Mesendoderm (in vitro differentiated cells): ENCODE measurements at regions not wholly inside any gene's neighbourhood (a gene's known extent, or its start where the extent isn't known, plus 50 kb on each side); places are given as distances from the start of the nearest gene placed in this dataset.

Experiments
- DNase-seq: peaks from one replicate; pipeline ENCODE4 v3.0.0; 2013
- H2AK5ac ChIP-seq: 2 replicates; pipeline ENCODE4 v1.6.1; 2013; ENCODE audit warnings: low read length, inconsistent platforms
- H2BK120ac ChIP-seq: 2 replicates; pipeline ENCODE4 v1.6.1; 2013; ENCODE audit warnings: low read depth, mild to moderate bottlenecking, low read length, moderate library complexity, mixed read lengths
- H2BK15ac ChIP-seq: replicated peaks from 2 replicates; pipeline ENCODE4 v1.6.1; 2013; ENCODE audit warnings: low read depth, mild to moderate bottlenecking, moderate library complexity
- H2BK5ac ChIP-seq: 2 replicates; pipeline ENCODE4 v1.6.1; 2013; ENCODE audit warnings: low read length, inconsistent platforms
- H3K18ac ChIP-seq: 2 replicates; pipeline ENCODE4 v1.6.1; 2013; ENCODE audit warnings: mild to moderate bottlenecking, low read length, mixed read lengths
- H3K23ac ChIP-seq: one replicate; pipeline ENCODE4 v1.6.1; 2013; ENCODE audit warnings: low read length
- H3K27ac ChIP-seq: 2 replicates; pipeline ENCODE4 v1.5.1; 2013; ENCODE audit warnings: low read depth, mild to moderate bottlenecking, inconsistent platforms, low read length, moderate library complexity
- H3K27me3 ChIP-seq: 2 replicates; pipeline ENCODE4 v1.6.1; 2013; ENCODE audit warnings: low read length, control low read depth, mild to moderate bottlenecking, inconsistent platforms; ENCODE audit not compliant: insufficient read depth, poor library complexity
- H3K36me3 ChIP-seq: 2 replicates; pipeline ENCODE4 v1.6.1; 2013; ENCODE audit warnings: low read length, inconsistent platforms; ENCODE audit not compliant: control insufficient read depth, insufficient read depth
- H3K4ac ChIP-seq: one replicate; pipeline ENCODE4 v1.6.1; 2013; ENCODE audit warnings: low read depth, mild to moderate bottlenecking, low read length, moderate library complexity
- H3K4me1 ChIP-seq: 2 replicates; pipeline ENCODE4 v1.6.1; 2013; ENCODE audit warnings: low read depth, low read length, inconsistent platforms; ENCODE audit not compliant: control insufficient read depth
- H3K4me2 ChIP-seq: 2 replicates; pipeline ENCODE4 v1.6.1; 2013; ENCODE audit warnings: low read length
- H3K4me3 ChIP-seq: 2 replicates; pipeline ENCODE4 v1.5.1; 2013; ENCODE audit warnings: mild to moderate bottlenecking, low read length
- H3K56ac ChIP-seq: one replicate; pipeline ENCODE4 v1.6.1; 2013; ENCODE audit warnings: low read length
- H3K79me1 ChIP-seq: 2 replicates; pipeline ENCODE4 v1.6.1; 2013; ENCODE audit warnings: low read length, inconsistent platforms
- H3K79me2 ChIP-seq: 2 replicates; pipeline ENCODE4 v1.6.1; 2013; ENCODE audit warnings: mild to moderate bottlenecking, low read length; ENCODE audit not compliant: control insufficient read depth, insufficient read depth
- H3K9ac ChIP-seq: 2 replicates; pipeline ENCODE4 v1.6.1; 2013; ENCODE audit warnings: low read length, inconsistent platforms
- H4K5ac ChIP-seq: one replicate; pipeline ENCODE4 v1.6.1; 2013; ENCODE audit warnings: low read length
- H4K8ac ChIP-seq: one replicate; pipeline ENCODE4 v1.6.1; 2013; ENCODE audit warnings: low read depth, mild to moderate bottlenecking, control low read depth, low read length, moderate library complexity
- WGBS: extraction: QIAGEN DNeasy Blood & Tissue Kit; methylation state at CpG from one replicate; pipeline ENCODE4 v1.1.7; 2013; ENCODE audit warnings: low lambda C conversion rate, missing lambda C conversion rate; ENCODE audit not compliant: insufficient coverage; ENCODE audit errors: extremely low coverage; 5-methylcytosine and 5-hydroxymethylcytosine counted together

- H3K36me3 ChIP-seq = no peaks in the 10 kb centered on the region
- H2BK5ac ChIP-seq = no peak overlapping the region
- no CpG with 5 or more reads among the region's 4 CpGs for WGBS
- H3K56ac ChIP-seq = no peak overlapping the region
- no peak overlapping the region for H4K8ac ChIP-seq
- no peak overlapping the region for H3K9ac ChIP-seq
- no peak overlapping the region for H3K18ac ChIP-seq
- H3K27ac ChIP-seq = no peak overlapping the region
- H3K79me2 ChIP-seq = no peaks in the 10 kb centered on the region
- H3K4ac ChIP-seq = no peak overlapping the region
- H4K5ac ChIP-seq = no peak overlapping the region
- DNase-seq = no peak
- no peak overlapping the region for H3K23ac ChIP-seq
- no peak overlapping the region for H3K4me2 ChIP-seq
- H3K4me3 ChIP-seq = no peak overlapping the region
- H2BK15ac ChIP-seq = no peak overlapping the region
- no peaks in the 10 kb centered on the region for H3K4me1 ChIP-seq
- no peak overlapping the region for H2BK120ac ChIP-seq
- no peak overlapping the region for H2AK5ac ChIP-seq
- H3K27me3 ChIP-seq = no peaks in the 10 kb centered on the region
- no peaks in the 10 kb centered on the region for H3K79me1 ChIP-seq
These were observed 113.3 kb upstream of the CPEB2 start for GRCh38 chr4:14888790-14889572.

GRCh38 chr4:14892563-14892962 is 109.7 kb upstream of the CPEB2 start:
- H3K79me1 ChIP-seq = no peaks in the 10 kb centered on the region
- H3K4me3 ChIP-seq = no peak overlapping the region
- no peak overlapping the region for H4K5ac ChIP-seq
- H3K27ac ChIP-seq = no peak overlapping the region
- H4K8ac ChIP-seq = no peak overlapping the region
- H3K4me2 ChIP-seq = no peak overlapping the region
- no peak overlapping the region for H3K4ac ChIP-seq
- no peak overlapping the region for H3K56ac ChIP-seq
- H3K18ac ChIP-seq = no peak overlapping the region
- no peak overlapping the region for H2BK120ac ChIP-seq
- H3K23ac ChIP-seq = no peak overlapping the region
- H2BK15ac ChIP-seq = no peak overlapping the region
- no peaks in the 10 kb centered on the region for H3K36me3 ChIP-seq
- WGBS = no CpG with 5 or more reads among the region's 3 CpGs
- no peak for DNase-seq
- H2BK5ac ChIP-seq = no peak overlapping the region
- no peaks in the 10 kb centered on the region for H3K79me2 ChIP-seq
- no peak overlapping the region for H3K9ac ChIP-seq
- H2AK5ac ChIP-seq = no peak overlapping the region
- no peaks in the 10 kb centered on the region for H3K27me3 ChIP-seq
- no peaks in the 10 kb centered on the region for H3K4me1 ChIP-seq

DNA sequence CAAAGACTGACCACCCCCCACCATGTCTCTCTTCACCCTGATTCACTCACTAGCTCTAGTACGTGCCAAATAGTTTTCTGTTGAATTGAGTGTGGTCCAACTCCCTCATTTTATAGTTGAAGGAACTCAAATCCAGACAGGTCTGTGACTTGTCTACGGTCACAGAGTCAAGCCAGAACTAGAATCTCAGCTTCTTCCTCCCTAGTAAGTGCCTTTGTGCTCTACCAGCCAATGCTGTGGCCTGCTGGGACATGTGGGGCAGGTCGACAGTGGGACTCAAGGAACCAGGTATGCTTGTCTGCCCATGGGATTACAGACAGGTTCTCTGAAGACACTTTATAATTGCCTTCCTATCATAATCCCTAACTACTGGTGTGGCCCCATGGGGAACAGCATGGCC is 108.6 kb upstream of the CPEB2 start:
- H2BK15ac ChIP-seq = no peak overlapping the region
- H3K4me3 ChIP-seq = no peak overlapping the region
- no peaks in the 10 kb centered on the region for H3K4me1 ChIP-seq
- no peak overlapping the region for H3K23ac ChIP-seq
- no peaks in the 10 kb centered on the region for H3K79me2 ChIP-seq
- H4K8ac ChIP-seq = no peak overlapping the region
- H3K9ac ChIP-seq = no peak overlapping the region
- H3K27me3 ChIP-seq = no peaks in the 10 kb centered on the region
- WGBS = no CpG with 5 or more reads among the region's 3 CpGs
- H3K4ac ChIP-seq = no peak overlapping the region
- no peak overlapping the region for H2BK120ac ChIP-seq
- no peaks in the 10 kb centered on the region for H3K36me3 ChIP-seq
- H4K5ac ChIP-seq = no peak overlapping the region
- H3K56ac ChIP-seq = no peak overlapping the region
- H3K27ac ChIP-seq = no peak overlapping the region
- H3K79me1 ChIP-seq = no peaks in the 10 kb centered on the region
- H3K18ac ChIP-seq = no peak overlapping the region
- no peak overlapping the region for H2AK5ac ChIP-seq
- no peak overlapping the region for H2BK5ac ChIP-seq
- no peak for DNase-seq
- no peak overlapping the region for H3K4me2 ChIP-seq

GRCh38 chr4:14894392-14895292 is 107.6 kb upstream of the CPEB2 start:
- no peak overlapping the region for H2AK5ac ChIP-seq
- H3K4me1 ChIP-seq = no peaks in the 10 kb centered on the region
- no peak overlapping the region for H4K5ac ChIP-seq
- no peak overlapping the region for H3K18ac ChIP-seq
- no peak overlapping the region for H4K8ac ChIP-seq
- no peak overlapping the region for H3K56ac ChIP-seq
- H3K36me3 ChIP-seq = no peaks in the 10 kb centered on the region
- DNase-seq = no peak
- no peak overlapping the region for H3K9ac ChIP-seq
- no peak overlapping the region for H2BK120ac ChIP-seq
- no peak overlapping the region for H2BK15ac ChIP-seq
- no peak overlapping the region for H3K4me2 ChIP-seq
- H3K23ac ChIP-seq = no peak overlapping the region
- H3K27ac ChIP-seq = no peak overlapping the region
- no peaks in the 10 kb centered on the region for H3K79me1 ChIP-seq
- WGBS = no CpG with 5 or more reads among the region's 1 CpG
- H3K4ac ChIP-seq = no peak overlapping the region
- no peaks in the 10 kb centered on the region for H3K27me3 ChIP-seq
- H3K4me3 ChIP-seq = no peak overlapping the region
- H3K79me2 ChIP-seq = no peaks in the 10 kb centered on the region
- H2BK5ac ChIP-seq = no peak overlapping the region

- no peaks in the 10 kb centered on the region for H3K27me3 ChIP-seq
- H3K36me3 ChIP-seq = no peaks in the 10 kb centered on the region
- no peak overlapping the region for H2BK5ac ChIP-seq
- no peaks in the 10 kb centered on the region for H3K79me2 ChIP-seq
- H3K79me1 ChIP-seq = no peaks in the 10 kb centered on the region
- no peak overlapping the region for H3K4me3 ChIP-seq
- no peak overlapping the region for H2AK5ac ChIP-seq
- H3K4me1 ChIP-seq = no peaks in the 10 kb centered on the region
- DNase-seq = no peak
- no peak overlapping the region for H3K4ac ChIP-seq
- no peak overlapping the region for H3K27ac ChIP-seq
- H4K8ac ChIP-seq = no peak overlapping the region
- no peak overlapping the region for H4K5ac ChIP-seq
- no peak overlapping the region for H3K4me2 ChIP-seq
- no CpG with 5 or more reads among the region's 2 CpGs for WGBS
- H3K56ac ChIP-seq = no peak overlapping the region
- no peak overlapping the region for H3K23ac ChIP-seq
- H2BK120ac ChIP-seq = no peak overlapping the region
- H3K9ac ChIP-seq = no peak overlapping the region
- H3K18ac ChIP-seq = no peak overlapping the region
- H2BK15ac ChIP-seq = no peak overlapping the region
These were observed 105.6 kb upstream of the CPEB2 start for GRCh38 chr4:14896656-14897175.
